Ovary (tissue), 3 donors: ENCODE measurements at regions not wholly inside any gene's neighbourhood (a gene's known extent, or its start where the extent isn't known, plus 50 kb on each side); places are given as distances from the start of the nearest gene placed in this dataset.

Experiments used
- EP300 ChIP-seq: sonication (generic); formaldehyde crosslinking; IDR thresholded peaks from one replicate; pipeline ENCODE4 v1.6.1; 2017; ENCODE audit warnings: antibody characterized with exemption
- TF ChIP-seq, protein P1 (sequence below), 3 donors: fragments of 450-650 bp in 2 of 3; fragments of 200-600 bp in 1 of 3; IDR thresholded peaks; one replicate each; pipeline versions ENCODE4 v1.5.1 to v1.8.0; 2016 to 2022; ENCODE audit warnings: antibody characterized with exemption in 3 of 3, mild to moderate bottlenecking in 1 of 3
- donor health status: DM: no; HTN: no; CAD: no.

- TF ChIP-seq, protein P1, sequence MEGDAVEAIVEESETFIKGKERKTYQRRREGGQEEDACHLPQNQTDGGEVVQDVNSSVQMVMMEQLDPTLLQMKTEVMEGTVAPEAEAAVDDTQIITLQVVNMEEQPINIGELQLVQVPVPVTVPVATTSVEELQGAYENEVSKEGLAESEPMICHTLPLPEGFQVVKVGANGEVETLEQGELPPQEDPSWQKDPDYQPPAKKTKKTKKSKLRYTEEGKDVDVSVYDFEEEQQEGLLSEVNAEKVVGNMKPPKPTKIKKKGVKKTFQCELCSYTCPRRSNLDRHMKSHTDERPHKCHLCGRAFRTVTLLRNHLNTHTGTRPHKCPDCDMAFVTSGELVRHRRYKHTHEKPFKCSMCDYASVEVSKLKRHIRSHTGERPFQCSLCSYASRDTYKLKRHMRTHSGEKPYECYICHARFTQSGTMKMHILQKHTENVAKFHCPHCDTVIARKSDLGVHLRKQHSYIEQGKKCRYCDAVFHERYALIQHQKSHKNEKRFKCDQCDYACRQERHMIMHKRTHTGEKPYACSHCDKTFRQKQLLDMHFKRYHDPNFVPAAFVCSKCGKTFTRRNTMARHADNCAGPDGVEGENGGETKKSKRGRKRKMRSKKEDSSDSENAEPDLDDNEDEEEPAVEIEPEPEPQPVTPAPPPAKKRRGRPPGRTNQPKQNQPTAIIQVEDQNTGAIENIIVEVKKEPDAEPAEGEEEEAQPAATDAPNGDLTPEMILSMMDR (IDR thresholded peaks at IDR 0.05), result no peak
- no peak for TF ChIP-seq EP300
Observed at GRCh38 chr14:71300566-71301330, 393.5 kb downstream of the PCNX1 start.
